ENCODE measurements at regions not wholly inside any gene's neighbourhood (a gene's known extent, or its start where the extent isn't known, plus 50 kb on each side); places are given as distances from the start of the nearest gene placed in this dataset.

DNA sequence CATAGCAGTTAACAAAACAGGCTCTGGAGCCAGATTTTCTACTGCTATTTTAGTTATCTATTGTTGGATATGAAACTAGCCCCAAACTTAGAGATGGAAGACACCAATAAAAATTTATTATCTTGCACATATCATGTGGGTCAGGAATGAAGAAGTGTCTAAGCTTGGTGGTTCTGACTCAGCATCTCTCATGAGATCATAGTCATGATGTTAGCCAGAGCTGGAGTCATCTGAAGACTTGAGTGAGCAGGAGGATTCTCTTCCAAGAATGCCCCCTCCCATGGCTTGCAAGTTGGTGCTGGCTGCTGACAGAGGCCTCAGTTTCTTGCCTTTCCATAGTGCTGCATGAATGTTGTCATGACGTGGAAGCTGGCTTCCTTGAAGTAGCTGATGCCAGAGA lies 68.2 kb upstream of the TAPT1 start:
- TF ChIP-seq, protein P1, sequence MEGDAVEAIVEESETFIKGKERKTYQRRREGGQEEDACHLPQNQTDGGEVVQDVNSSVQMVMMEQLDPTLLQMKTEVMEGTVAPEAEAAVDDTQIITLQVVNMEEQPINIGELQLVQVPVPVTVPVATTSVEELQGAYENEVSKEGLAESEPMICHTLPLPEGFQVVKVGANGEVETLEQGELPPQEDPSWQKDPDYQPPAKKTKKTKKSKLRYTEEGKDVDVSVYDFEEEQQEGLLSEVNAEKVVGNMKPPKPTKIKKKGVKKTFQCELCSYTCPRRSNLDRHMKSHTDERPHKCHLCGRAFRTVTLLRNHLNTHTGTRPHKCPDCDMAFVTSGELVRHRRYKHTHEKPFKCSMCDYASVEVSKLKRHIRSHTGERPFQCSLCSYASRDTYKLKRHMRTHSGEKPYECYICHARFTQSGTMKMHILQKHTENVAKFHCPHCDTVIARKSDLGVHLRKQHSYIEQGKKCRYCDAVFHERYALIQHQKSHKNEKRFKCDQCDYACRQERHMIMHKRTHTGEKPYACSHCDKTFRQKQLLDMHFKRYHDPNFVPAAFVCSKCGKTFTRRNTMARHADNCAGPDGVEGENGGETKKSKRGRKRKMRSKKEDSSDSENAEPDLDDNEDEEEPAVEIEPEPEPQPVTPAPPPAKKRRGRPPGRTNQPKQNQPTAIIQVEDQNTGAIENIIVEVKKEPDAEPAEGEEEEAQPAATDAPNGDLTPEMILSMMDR (IDR thresholded peaks at IDR 0.05), result no peak
- no peak for TF ChIP-seq POLR2A (IDR thresholded peaks at IDR 0.05)
